SK-N-MC (cell line): ENCODE measurements at regions not wholly inside any gene's neighbourhood (a gene's known extent, or its start where the extent isn't known, plus 50 kb on each side); places are given as distances from the start of the nearest gene placed in this dataset.

Experiments used
- EZH2 ChIP-seq: fragments of 200-600 bp; sonication (generic); IDR thresholded peaks from one replicate; pipeline ENCODE4 v1.6.1; 2017; ENCODE audit warnings: antibody characterized with exemption
- POLR2AphosphoS5 ChIP-seq: IDR thresholded peaks from 2 replicates; pipeline ENCODE4 v1.6.1; 2012; ENCODE audit warnings: mild to moderate bottlenecking, low read depth, low read length, borderline replicate concordance

DNA sequence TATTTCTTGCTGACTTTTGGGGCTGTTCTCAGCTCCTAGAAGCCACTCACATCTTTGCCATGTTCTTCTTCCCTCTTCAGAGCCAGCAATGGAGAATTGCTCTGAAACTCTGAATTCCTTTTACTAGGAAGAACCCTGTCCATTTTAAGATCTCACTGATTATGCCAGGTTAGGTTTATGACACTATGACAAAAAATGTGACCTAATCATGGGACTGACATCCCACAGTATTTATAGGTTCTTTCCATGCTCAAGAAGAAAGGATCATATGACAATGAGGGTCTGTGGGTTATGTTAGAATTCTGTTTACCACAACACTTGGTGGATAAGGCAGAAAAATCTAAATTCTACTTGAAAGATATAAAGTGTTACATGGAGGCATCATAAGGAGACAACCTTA lies 263.3 kb upstream of the CITED2 start:
- no peak for TF ChIP-seq POLR2AphosphoS5
- no peak for TF ChIP-seq EZH2
